Ascending aorta (tissue), 2 donors: ENCODE measurements at regions not wholly inside any gene's neighbourhood (a gene's known extent, or its start where the extent isn't known, plus 50 kb on each side); places are given as distances from the start of the nearest gene placed in this dataset.
"Not testable (repeated sequence)": the region's sequence is repeated elsewhere in the genome, so short reads cannot be mapped to it uniquely, and the experiment has no call there.

Experiments
- DNase-seq, 2 donors: peaks; one replicate each; pipeline ENCODE4 v3.0.0-alpha.2; 2019; ENCODE audit warnings: low spot score in 2 of 2
- H3K27ac ChIP-seq, 2 donors: fragments of 200-600 bp; sonication (generic); one replicate each; pipeline ENCODE4 v1.5.1; 2016 to 2017; ENCODE audit warnings: mild to moderate bottlenecking in 1 of 2
- H3K27me3 ChIP-seq: fragments of 200-600 bp; sonication (generic); one replicate; pipeline ENCODE4 v1.5.1; 2017
- H3K36me3 ChIP-seq, 2 donors: fragments of 200-600 bp; sonication (generic); one replicate each; pipeline ENCODE4 v1.5.1; 2016
- H3K4me1 ChIP-seq, 2 donors: fragments of 200-600 bp; sonication (generic); one replicate each; pipeline ENCODE4 v1.5.1; 2016 to 2017; ENCODE audit warnings: mild to moderate bottlenecking in 1 of 2
- H3K4me3 ChIP-seq, 2 donors: fragments of 200-600 bp; sonication (generic); one replicate each; pipeline ENCODE4 v1.5.1; 2016 to 2017; ENCODE audit warnings: mild to moderate bottlenecking in 1 of 2
- H3K9me3 ChIP-seq, 2 donors: fragments of 200-600 bp; sonication (generic); one replicate each; pipeline ENCODE4 v1.5.1; 2016
- CTCF ChIP-seq, 3 experiments: fragments of 200-600 bp in 2 of 3; fragments of 450-650 bp in 1 of 3; sonication (generic) in 2 of 3; IDR thresholded peaks; one replicate each; pipeline ENCODE4 v1.5.1; 2016 to 2019; ENCODE audit warnings: antibody characterized with exemption in 3 of 3, mild to moderate bottlenecking in 1 of 3, moderate library complexity in 1 of 3
- intact Hi-C: fragments of 100-400 bp; cut with DNase I; formaldehyde crosslinking; loops from one replicate; pipeline ENCODE4 v1.15.1; 2023

- intact Hi-C loops = no loop called here
- Histone ChIP-seq H3K36me3 (no peaks in the 10 kb centered on the region), H3K9me3 (no peaks in the 10 kb centered on the region), H3K27me3 (no peaks in the 10 kb centered on the region), H3K27ac (no peak overlapping the region), H3K4me1 (no peaks in the 10 kb centered on the region), H3K4me3 (no peak overlapping the region)
- no peak for DNase-seq
- TF ChIP-seq CTCF (IDR thresholded peaks at IDR 0.05) = no peak
Observed at GRCh38 chr2:195160963-195161362, 496.1 kb upstream of the SLC39A10 start.

- Histone ChIP-seq H3K36me3 (no peaks in the 10 kb centered on the region), H3K27me3 (no peaks in the 10 kb centered on the region), H3K27ac (no peak overlapping the region), H3K4me1 (no peaks in the 10 kb centered on the region), H3K9me3 (no peaks in the 10 kb centered on the region), H3K4me3 (no peak overlapping the region)
- TF ChIP-seq CTCF (IDR thresholded peaks at IDR 0.05) = no peak
- no peak for DNase-seq
- intact Hi-C loops = no loop called here
Observed at GRCh38 chr2:195151711-195152110, 505.3 kb upstream of the SLC39A10 start.

GRCh38 chr2:195150819-195151218 is 506.2 kb upstream of the SLC39A10 start:
- Histone ChIP-seq H3K27ac (no peak overlapping the region), H3K36me3 (no peaks in the 10 kb centered on the region), H3K9me3 (no peaks in the 10 kb centered on the region), H3K4me3 (no peak overlapping the region), H3K27me3 (no peaks in the 10 kb centered on the region), H3K4me1 (no peaks in the 10 kb centered on the region)
- intact Hi-C loops = no loop called here
- no peak for TF ChIP-seq CTCF (IDR thresholded peaks at IDR 0.05)
- no peak for DNase-seq

GRCh38 chr2:195148004-195148403 is 509.0 kb upstream of the SLC39A10 start:
- TF ChIP-seq CTCF (IDR thresholded peaks at IDR 0.05) = no peak
- no peak overlapping the region for H3K27ac ChIP-seq
- no peak for DNase-seq
- no peaks in the 10 kb centered on the region for H3K9me3 ChIP-seq
- H3K36me3 ChIP-seq = no peaks in the 10 kb centered on the region
- H3K27me3 ChIP-seq = no peaks in the 10 kb centered on the region
- no peak overlapping the region for H3K4me3 ChIP-seq
- intact Hi-C loops = no loop called here
- no peaks in the 10 kb centered on the region for H3K4me1 ChIP-seq

- TF ChIP-seq CTCF (IDR thresholded peaks at IDR 0.05) = no peak
- Histone ChIP-seq H3K27me3 (no peaks in the 10 kb centered on the region), H3K9me3 (no peaks in the 10 kb centered on the region), H3K27ac (no peak overlapping the region), H3K4me3 (no peak overlapping the region), H3K36me3 (no peaks in the 10 kb centered on the region), H3K4me1 (no peaks in the 10 kb centered on the region)
- no peak for DNase-seq
- intact Hi-C loops = no loop called here
Observed at GRCh38 chr2:195146761-195147541, 510.1 kb upstream of the SLC39A10 start.

GRCh38 chr2:195138435-195138834 is 518.6 kb upstream of the SLC39A10 start:
- DNase-seq = no peak
- Histone ChIP-seq H3K4me3 (no peak overlapping the region), H3K4me1 (no peaks in the 10 kb centered on the region), H3K27me3 (no peaks in the 10 kb centered on the region), H3K36me3 (no peaks in the 10 kb centered on the region), H3K9me3 (no peaks in the 10 kb centered on the region), H3K27ac (no peak overlapping the region)
- no peak for TF ChIP-seq CTCF (IDR thresholded peaks at IDR 0.05)
- intact Hi-C loops = no loop called here

- not testable (repeated sequence) for H3K27ac ChIP-seq
Observed at GRCh38 chr2:195125889-195126288, 531.1 kb upstream of the SLC39A10 start.

More at GRCh38 chr2:195125889-195126288, 531.1 kb upstream of the SLC39A10 start:
- H3K4me3 ChIP-seq, H3K9me3 ChIP-seq, DNase-seq, H3K27me3 ChIP-seq, H3K4me1 ChIP-seq, intact Hi-C loops, H3K36me3 ChIP-seq: not testable (repeated sequence)
